GM23338 (cell line): ENCODE measurements at regions not wholly inside any gene's neighbourhood (a gene's known extent, or its start where the extent isn't known, plus 50 kb on each side); places are given as distances from the start of the nearest gene placed in this dataset.
"Not testable (repeated sequence)": the region's sequence is repeated elsewhere in the genome, so short reads cannot be mapped to it uniquely, and the experiment has no call there.

Source experiments
- ATAC-seq: fragments of 200-7000 bp; cut with Tn5 transposase; 3 replicates; pipeline ENCODE4 v1.9.1; 2020
- DNase-seq: peaks from one replicate; pipeline ENCODE4 v3.0.0-alpha.2; 2015; ENCODE audit warnings: low spot score
- H2AFZ ChIP-seq: fragments of 200-600 bp; sonication (generic); 2 replicates; pipeline ENCODE4 v1.8.0; 2016; ENCODE audit warnings: antibody characterized with exemption, mild to moderate bottlenecking, moderate library complexity
- H3F3A ChIP-seq: fragments of 200-600 bp; sonication (generic); replicated peaks from 2 replicates; pipeline ENCODE4 v1.8.0; 2017; ENCODE audit warnings: antibody characterized with exemption, mixed run types, low read depth
- H3K27ac ChIP-seq: fragments of 200-600 bp; sonication (generic); 2 replicates; pipeline ENCODE4 v1.6.1; 2016; ENCODE audit warnings: low read depth
- H3K27me3 ChIP-seq: fragments of 200-600 bp; sonication (generic); 2 replicates; pipeline ENCODE4 v1.8.0; 2016; ENCODE audit warnings: mild to moderate bottlenecking, mixed run types, moderate library complexity; ENCODE audit not compliant: insufficient read depth
- H3K36me3 ChIP-seq: fragments of 200-600 bp; sonication (generic); 2 replicates; pipeline ENCODE4 v1.8.0; 2016; ENCODE audit warnings: mild to moderate bottlenecking; ENCODE audit not compliant: insufficient read depth
- H3K4me1 ChIP-seq: fragments of 200-600 bp; sonication (generic); 2 replicates; pipeline ENCODE4 v1.8.0; 2016; ENCODE audit warnings: mild to moderate bottlenecking, moderate library complexity; ENCODE audit not compliant: insufficient read depth
- H3K4me2 ChIP-seq: fragments of 200-600 bp; sonication (generic); 2 replicates; pipeline ENCODE4 v1.7.1; 2017; ENCODE audit warnings: mixed run types
- H3K4me3 ChIP-seq: fragments of 200-600 bp; sonication (generic); 2 replicates; pipeline ENCODE4 v1.6.1; 2016; ENCODE audit warnings: mixed run types
- H3K79me2 ChIP-seq: fragments of 200-600 bp; sonication (generic); replicated peaks from 2 replicates; pipeline ENCODE4 v1.8.0; 2017; ENCODE audit warnings: mild to moderate bottlenecking; ENCODE audit not compliant: insufficient read depth
- H3K9me2 ChIP-seq: fragments of 200-600 bp; sonication (generic); 2 replicates; pipeline ENCODE4 v1.8.0; 2017; ENCODE audit not compliant: insufficient read depth
- H4K20me1 ChIP-seq: fragments of 200-600 bp; sonication (generic); replicated peaks from 2 replicates; pipeline ENCODE4 v1.8.0; 2017; ENCODE audit warnings: mild to moderate bottlenecking; ENCODE audit not compliant: insufficient read depth
- H3K27ac Mint-ChIP-seq: 2 replicates; pipeline ENCODE4 v1.8.0; 2020; ENCODE audit warnings: inconsistent platforms, mild to moderate bottlenecking, moderate library complexity, mixed read lengths
- H3K27me3 Mint-ChIP-seq: 3 replicates; pipeline ENCODE4 v1.8.0; 2022; ENCODE audit warnings: low read depth, mild to moderate bottlenecking, moderate library complexity, mixed read lengths, inconsistent platforms; ENCODE audit not compliant: insufficient read depth, poor library complexity
- H3K36me3 Mint-ChIP-seq: 3 replicates; pipeline ENCODE4 v1.8.0; 2021; ENCODE audit warnings: low read depth, mild to moderate bottlenecking, inconsistent platforms, moderate library complexity, mixed read lengths
- H3K4me1 Mint-ChIP-seq: 3 replicates; pipeline ENCODE4 v1.8.0; 2020; ENCODE audit warnings: mild to moderate bottlenecking, inconsistent platforms, mixed read lengths
- H3K4me3 Mint-ChIP-seq: 3 replicates; pipeline ENCODE4 v1.8.0; 2021; ENCODE audit warnings: moderate library complexity, mild to moderate bottlenecking, inconsistent platforms, mixed read lengths
- H3K9me3 Mint-ChIP-seq: 3 replicates; pipeline ENCODE4 v1.8.0; 2020; ENCODE audit warnings: moderate library complexity, mild to moderate bottlenecking, inconsistent platforms, mixed read lengths
- CREB1 ChIP-seq: fragments of 250-450 bp; sonication (Bioruptor Pico); IDR thresholded peaks from 2 replicates; pipeline ENCODE4 v1.5.0; 2020; ENCODE audit warnings: low read depth, mild to moderate bottlenecking, moderate library complexity
- EZH2phosphoT487 ChIP-seq: fragments of 200-600 bp; sonication (generic); IDR thresholded peaks from one replicate; pipeline ENCODE4 v1.8.1; 2018; ENCODE audit warnings: antibody characterized with exemption; ENCODE audit not compliant: unreplicated experiment
- NANOG ChIP-seq: IDR thresholded peaks from 2 replicates; pipeline ENCODE4 v1.6.1; 2016; ENCODE audit warnings: antibody characterized with exemption, borderline replicate concordance
- POLR2AphosphoS5 ChIP-seq: IDR thresholded peaks from 2 replicates; pipeline ENCODE4 v1.6.1; 2016; ENCODE audit warnings: antibody characterized with exemption, low read depth
- REST ChIP-seq: IDR thresholded peaks from one replicate; pipeline ENCODE4 v1.6.1; 2018; ENCODE audit warnings: antibody characterized with exemption; ENCODE audit not compliant: unreplicated experiment
- STAT1 ChIP-seq: IDR thresholded peaks from one replicate; pipeline ENCODE4 v1.6.1; 2016; ENCODE audit warnings: antibody characterized with exemption; ENCODE audit not compliant: unreplicated experiment
- ZNF114 ChIP-seq: fragments of 250-450 bp; sonication (Bioruptor Pico); IDR thresholded peaks from 2 replicates; pipeline ENCODE4 v1.5.0; 2020; ENCODE audit warnings: mild to moderate bottlenecking, moderate library complexity
- ZNF331 ChIP-seq: fragments of 250-450 bp; sonication (Bioruptor Pico); IDR thresholded peaks from 2 replicates; pipeline ENCODE4 v1.5.0; 2020; ENCODE audit warnings: low read depth, mild to moderate bottlenecking, moderate library complexity
- TF ChIP-seq, protein P1 (sequence below), 2 experiments: fragments of 200-600 bp in 1 of 2; sonication (generic) in 1 of 2; conservative IDR thresholded peaks; 2 replicates each; pipeline versions ENCODE4 v1.5.1 to v1.6.1; 2016 to 2017; ENCODE audit warnings: antibody characterized with exemption in 2 of 2, low read depth in 2 of 2, mild to moderate bottlenecking in 2 of 2, moderate library complexity in 1 of 2

DNA sequence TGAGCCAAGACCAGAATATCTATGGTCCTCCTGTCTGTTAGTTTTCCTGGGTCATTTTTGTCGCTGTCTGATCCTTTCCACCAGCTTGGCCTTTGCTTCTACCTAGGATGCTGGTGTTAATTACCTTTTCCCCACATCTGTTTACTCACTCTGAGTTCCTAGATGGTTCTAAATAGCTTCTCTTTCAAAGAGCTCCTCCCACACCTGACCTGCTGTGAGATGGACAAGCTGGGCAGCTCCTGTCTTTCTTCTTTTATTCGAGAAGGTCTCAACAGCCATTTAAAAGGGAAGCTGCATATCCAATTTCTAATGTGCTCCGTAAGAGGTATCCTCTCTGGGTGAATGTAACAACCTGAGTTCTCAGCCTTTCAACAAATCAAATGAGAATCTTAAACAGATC, 156.2 kb downstream of the HRH4 start:
- Mint-ChIP-seq H3K36me3 (peaks cover 3% of the 10 kb centered on the region; the same call in 1 of the 3 replicates), H3K9me3 (peaks cover 5% of the 10 kb centered on the region; the same call in 1 of the 3 replicates), H3K27me3 (peaks cover 2% of the 10 kb centered on the region), H3K27ac (no peak overlapping the region), H3K4me3 (no peak overlapping the region), H3K4me1 (peaks cover 7% of the 10 kb centered on the region)
- DNase-seq = peak; percentile 16
- Histone ChIP-seq H3K4me3 (no peak overlapping the region), H3K27ac (no peak overlapping the region), H3F3A (no peaks in the 10 kb centered on the region), H3K4me2 (no peak overlapping the region), H4K20me1 (no peaks in the 10 kb centered on the region), H2AFZ (peak overlapping the region; percentile 39; the same call in 1 of the 2 replicates), H3K79me2 (no peaks in the 10 kb centered on the region), H3K4me1 (peaks cover 11% of the 10 kb centered on the region; the same call in 1 of the 2 replicates), H3K27me3 (no peaks in the 10 kb centered on the region), H3K9me2 (peaks cover 4% of the 10 kb centered on the region; the same call in 1 of the 2 replicates), H3K36me3 (no peaks in the 10 kb centered on the region)
- ATAC-seq = peak; percentile 40; the same call in 2 of the 3 replicates
- TF ChIP-seq ZNF331 (CRISPR knock-in tag) = no peak
- no peak for TF ChIP-seq ZNF114 (CRISPR knock-in tag)
- TF ChIP-seq CREB1 (CRISPR knock-in tag) = no peak
- TF ChIP-seq STAT1 = no peak
- TF ChIP-seq, protein P1, sequence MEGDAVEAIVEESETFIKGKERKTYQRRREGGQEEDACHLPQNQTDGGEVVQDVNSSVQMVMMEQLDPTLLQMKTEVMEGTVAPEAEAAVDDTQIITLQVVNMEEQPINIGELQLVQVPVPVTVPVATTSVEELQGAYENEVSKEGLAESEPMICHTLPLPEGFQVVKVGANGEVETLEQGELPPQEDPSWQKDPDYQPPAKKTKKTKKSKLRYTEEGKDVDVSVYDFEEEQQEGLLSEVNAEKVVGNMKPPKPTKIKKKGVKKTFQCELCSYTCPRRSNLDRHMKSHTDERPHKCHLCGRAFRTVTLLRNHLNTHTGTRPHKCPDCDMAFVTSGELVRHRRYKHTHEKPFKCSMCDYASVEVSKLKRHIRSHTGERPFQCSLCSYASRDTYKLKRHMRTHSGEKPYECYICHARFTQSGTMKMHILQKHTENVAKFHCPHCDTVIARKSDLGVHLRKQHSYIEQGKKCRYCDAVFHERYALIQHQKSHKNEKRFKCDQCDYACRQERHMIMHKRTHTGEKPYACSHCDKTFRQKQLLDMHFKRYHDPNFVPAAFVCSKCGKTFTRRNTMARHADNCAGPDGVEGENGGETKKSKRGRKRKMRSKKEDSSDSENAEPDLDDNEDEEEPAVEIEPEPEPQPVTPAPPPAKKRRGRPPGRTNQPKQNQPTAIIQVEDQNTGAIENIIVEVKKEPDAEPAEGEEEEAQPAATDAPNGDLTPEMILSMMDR (conservative IDR thresholded peaks at IDR 0.05; ENCODE audit: low read depth in 2 of 2) = no peak
- TF ChIP-seq EZH2phosphoT487 = no peak
- no peak for TF ChIP-seq REST
- no peak for TF ChIP-seq POLR2AphosphoS5
- no peak for TF ChIP-seq NANOG

GRCh38 chr18:24624421-24624820, 164.0 kb downstream of the HRH4 start:
- H3K27me3 Mint-ChIP-seq, H3K27ac Mint-ChIP-seq, H3K79me2 ChIP-seq, H3K4me3 Mint-ChIP-seq, H3K27me3 ChIP-seq, H3K36me3 ChIP-seq, H3F3A ChIP-seq, H3K4me1 Mint-ChIP-seq, H3K4me3 ChIP-seq, DNase-seq, H3K27ac ChIP-seq, H3K4me1 ChIP-seq, H3K4me2 ChIP-seq, ATAC-seq, H4K20me1 ChIP-seq, H3K36me3 Mint-ChIP-seq, H3K9me2 ChIP-seq, H2AFZ ChIP-seq, H3K9me3 Mint-ChIP-seq: not testable (repeated sequence)
